SU-DHL-6 (cell line): ENCODE measurements at regions not wholly inside any gene's neighbourhood (a gene's known extent, or its start where the extent isn't known, plus 50 kb on each side); places are given as distances from the start of the nearest gene placed in this dataset.

Experiments
- H2AFZ ChIP-seq: fragments of 200-600 bp; sonication (generic); 2 replicates; pipeline ENCODE4 v1.6.1; 2014; ENCODE audit warnings: low read depth, mild to moderate bottlenecking, moderate library complexity, mixed read lengths, antibody characterized with exemption, low read length; ENCODE audit not compliant: severe bottlenecking
- H3F3A ChIP-seq: fragments of 200-600 bp; shearing (Covaris generic); 2 replicates; pipeline ENCODE4 v1.6.0; 2016; ENCODE audit warnings: antibody characterized with exemption, mild to moderate bottlenecking; ENCODE audit not compliant: insufficient read depth
- H3K27ac ChIP-seq: fragments of 200-600 bp; sonication (generic); 2 replicates; pipeline ENCODE4 v1.5.1; 2016; ENCODE audit warnings: low read depth, mild to moderate bottlenecking, low read length, moderate library complexity, mixed read lengths
- H3K27me3 ChIP-seq: fragments of 200-600 bp; sonication (generic), shearing (Covaris generic); 2 replicates; pipeline ENCODE4 v1.6.0; 2014; ENCODE audit warnings: mild to moderate bottlenecking, low read length
- H3K36me3 ChIP-seq: fragments of 200-600 bp; sonication (generic); 2 replicates; pipeline ENCODE4 v1.6.1; 2014; ENCODE audit warnings: mild to moderate bottlenecking, low read length, mixed read lengths
- H3K4me2 ChIP-seq: fragments of 300-600, 200-600 bp; shearing (Covaris generic), sonication (generic); 2 replicates; pipeline ENCODE4 v1.6.0; 2014; ENCODE audit warnings: low read length, low read depth, mild to moderate bottlenecking; ENCODE audit not compliant: poor library complexity, severe bottlenecking
- H3K4me3 ChIP-seq: fragments of 200-600 bp; sonication (generic); 2 replicates; pipeline ENCODE4 v1.5.1; 2014; ENCODE audit warnings: antibody characterized with exemption, low read length, mild to moderate bottlenecking, mixed read lengths; ENCODE audit not compliant: insufficient read depth, poor library complexity, severe bottlenecking
- H3K79me2 ChIP-seq: fragments of 200-600 bp; sonication (generic); 2 replicates; pipeline ENCODE4 v1.6.1; 2014; ENCODE audit warnings: mild to moderate bottlenecking, low read length, moderate library complexity; ENCODE audit not compliant: insufficient read depth
- H3K9ac ChIP-seq: fragments of 200-600 bp; sonication (generic); 2 replicates; pipeline ENCODE4 v1.7.0; 2014; ENCODE audit warnings: mild to moderate bottlenecking, low read length
- H3K9me2 ChIP-seq: fragments of 200-600 bp; sonication (generic); replicated peaks from 2 replicates; pipeline ENCODE4 v1.6.1; 2014; ENCODE audit warnings: low read length; ENCODE audit not compliant: insufficient read depth
- H3K9me3 ChIP-seq: fragments of 200-600 bp; sonication (generic); 2 replicates; pipeline ENCODE4 v1.6.1; 2014; ENCODE audit warnings: low read length, mixed read lengths; ENCODE audit not compliant: insufficient read depth
- H4K20me1 ChIP-seq: fragments of 200-600 bp; sonication (generic); 2 replicates; pipeline ENCODE4 v1.6.1; 2014; ENCODE audit warnings: low read depth, mild to moderate bottlenecking, antibody characterized with exemption, low read length, moderate library complexity, mixed read lengths
- CTCF ChIP-seq: fragments of 200-600 bp; sonication (generic); IDR thresholded peaks from one replicate; pipeline ENCODE4 v1.5.1; 2017; ENCODE audit warnings: antibody characterized with exemption, mild to moderate bottlenecking, low read length, moderate library complexity; ENCODE audit not compliant: insufficient read depth, poor library complexity, severe bottlenecking
- EZH2phosphoT487 ChIP-seq: fragments of 200-600 bp; sonication (generic), shearing (Covaris generic); conservative IDR thresholded peaks from 2 replicates; pipeline ENCODE4 v1.6.1; 2018; ENCODE audit warnings: mild to moderate bottlenecking, antibody characterized with exemption, low read length, moderate library complexity, mixed read lengths

GRCh38 chr9:16213781-16214515, 656.5 kb downstream of the BNC2 start:
- Histone ChIP-seq H2AFZ (no peak overlapping the region), H3K36me3 (no peaks in the 10 kb centered on the region), H3K27me3 (no peaks in the 10 kb centered on the region), H3K27ac (no peak overlapping the region), H4K20me1 (no peaks in the 10 kb centered on the region), H3K9me2 (no peaks in the 10 kb centered on the region), H3K4me3 (no peak overlapping the region), H3K4me2 (no peak overlapping the region), H3K9ac (no peak overlapping the region), H3K9me3 (no peaks in the 10 kb centered on the region), H3K79me2 (no peaks in the 10 kb centered on the region), H3F3A (no peaks in the 10 kb centered on the region)
- TF ChIP-seq EZH2phosphoT487 (no peak), CTCF (no peak)

- H3F3A ChIP-seq: no peaks in the 10 kb centered on the region
- no peaks in the 10 kb centered on the region for H3K9me2 ChIP-seq
- H3K4me2 ChIP-seq: no peak overlapping the region
- H3K36me3 ChIP-seq: no peaks in the 10 kb centered on the region
- no peak for TF ChIP-seq CTCF
- no peak for TF ChIP-seq EZH2phosphoT487
- H3K4me3 ChIP-seq: no peak overlapping the region
- no peak overlapping the region for H3K9ac ChIP-seq
- H3K27ac ChIP-seq: no peak overlapping the region
- H3K79me2 ChIP-seq: no peaks in the 10 kb centered on the region
- no peaks in the 10 kb centered on the region for H4K20me1 ChIP-seq
- no peak overlapping the region for H2AFZ ChIP-seq
- no peaks in the 10 kb centered on the region for H3K27me3 ChIP-seq
- H3K9me3 ChIP-seq: no peaks in the 10 kb centered on the region
These were observed 655.7 kb downstream of the BNC2 start for GRCh38 chr9:16214677-16215352.

GRCh38 chr9:16215353-16215680, 655.2 kb downstream of the BNC2 start:
- Histone ChIP-seq H3K79me2 (no peaks in the 10 kb centered on the region), H3K27ac (no peak overlapping the region), H3F3A (no peaks in the 10 kb centered on the region), H3K9me2 (no peaks in the 10 kb centered on the region), H3K9me3 (no peaks in the 10 kb centered on the region), H3K9ac (no peak overlapping the region), H2AFZ (no peak overlapping the region), H3K4me2 (no peak overlapping the region), H3K27me3 (no peaks in the 10 kb centered on the region), H3K4me3 (no peak overlapping the region), H4K20me1 (no peaks in the 10 kb centered on the region), H3K36me3 (no peaks in the 10 kb centered on the region)
- no peak for TF ChIP-seq EZH2phosphoT487
- no peak for TF ChIP-seq CTCF
